Spinal cord (tissue), 9 donors: ENCODE measurements at regions not wholly inside any gene's neighbourhood (a gene's known extent, or its start where the extent isn't known, plus 50 kb on each side); places are given as distances from the start of the nearest gene placed in this dataset.
"Not testable (repeated sequence)": the region's sequence is repeated elsewhere in the genome, so short reads cannot be mapped to it uniquely, and the experiment has no call there.

Experiments used
- DNase-seq, 6 donors: peaks; one replicate each; pipeline versions ENCODE4 v3.0.0 to v3.0.0-alpha.2; 2013 to 2015; ENCODE audit warnings: low spot score in 6 of 6, low read depth in 4 of 6
- H3K27ac ChIP-seq: one replicate; pipeline ENCODE4 v1.5.1; 2013; ENCODE audit warnings: low read depth, low read length, control low read depth
- H3K27me3 ChIP-seq: one replicate; pipeline ENCODE4 v1.6.1; 2013; ENCODE audit warnings: low read length; ENCODE audit not compliant: control insufficient read depth, insufficient read depth
- H3K36me3 ChIP-seq: one replicate; pipeline ENCODE4 v1.6.1; 2013; ENCODE audit warnings: low read length; ENCODE audit not compliant: control insufficient read depth, insufficient read depth
- H3K4me1 ChIP-seq: one replicate; pipeline ENCODE4 v1.6.1; 2013; ENCODE audit warnings: low read length; ENCODE audit not compliant: control insufficient read depth, insufficient read depth
- H3K4me3 ChIP-seq: one replicate; pipeline ENCODE4 v1.5.1; 2013; ENCODE audit warnings: low read depth, low read length, control low read depth
- H3K9me3 ChIP-seq: one replicate; pipeline ENCODE4 v1.6.1; 2013; ENCODE audit warnings: low read length; ENCODE audit not compliant: control insufficient read depth, insufficient read depth
- WGBS: methylation state at CpG from one replicate; pipeline ENCODE4 v1.1.5; 2013; ENCODE audit warnings: missing lambda C conversion rate; ENCODE audit not compliant: insufficient coverage; 5-methylcytosine and 5-hydroxymethylcytosine counted together
- donor health status: healthy.

GRCh38 chr6:169109411-169110220, 144.0 kb downstream of the THBS2 start:
- H3K4me1 ChIP-seq: peaks cover 3% of the 10 kb centered on the region

GRCh38 chr6:169108753-169109152, 144.9 kb downstream of the THBS2 start:
- 100% methylated on average over 5 of the region's 5 CpGs for WGBS
- H3K36me3 ChIP-seq: no peaks in the 10 kb centered on the region
- H3K27me3 ChIP-seq: no peaks in the 10 kb centered on the region
- no peaks in the 10 kb centered on the region for H3K9me3 ChIP-seq
- H3K27ac ChIP-seq: no peak overlapping the region
- H3K4me3 ChIP-seq: no peak overlapping the region
- no peak for DNase-seq
- peaks cover 3% of the 10 kb centered on the region for H3K4me1 ChIP-seq

More at GRCh38 chr6:169109411-169110220, 144.0 kb downstream of the THBS2 start:
- WGBS: 59% methylated on average over 2 of the region's 5 CpGs
- H3K36me3 ChIP-seq: no peaks in the 10 kb centered on the region
- no peak overlapping the region for H3K27ac ChIP-seq
- H3K9me3 ChIP-seq: no peaks in the 10 kb centered on the region
- H3K4me3 ChIP-seq: no peak overlapping the region
- DNase-seq: peak in 2 of 6 donors; percentile 44 to 61
- no peaks in the 10 kb centered on the region for H3K27me3 ChIP-seq

GRCh38 chr6:169106176-169106575, 147.5 kb downstream of the THBS2 start:
- Histone ChIP-seq H3K27me3 (no peaks in the 10 kb centered on the region), H3K36me3 (no peaks in the 10 kb centered on the region), H3K4me1 (peaks cover under 1% of the 10 kb centered on the region), H3K9me3 (no peaks in the 10 kb centered on the region), H3K4me3 (no peak overlapping the region), H3K27ac (no peak overlapping the region)
- WGBS: 80% methylated on average over 1 of the region's 2 CpGs
- DNase-seq: no peak

DNA sequence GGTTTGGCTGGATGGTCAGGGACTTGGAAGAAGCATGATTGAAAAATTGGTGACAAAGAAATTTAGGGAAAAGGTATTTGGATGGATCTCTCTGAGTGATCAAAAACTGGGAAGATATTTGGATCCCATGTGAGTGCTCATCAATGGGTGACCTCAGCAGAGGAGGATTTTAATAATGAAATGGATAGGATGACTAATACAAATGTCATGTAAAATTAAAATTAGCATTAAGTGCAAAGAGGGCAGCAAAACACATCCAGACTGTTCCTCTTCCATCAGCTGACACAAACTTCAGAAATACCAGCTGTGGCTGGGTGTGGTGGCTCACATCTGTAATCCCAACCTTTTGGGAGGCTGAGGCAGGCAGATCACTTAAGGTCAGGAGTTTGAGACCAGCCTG, 151.7 kb downstream of the THBS2 start:
- H3K27ac ChIP-seq: no peak overlapping the region
- DNase-seq: no peak

DNA sequence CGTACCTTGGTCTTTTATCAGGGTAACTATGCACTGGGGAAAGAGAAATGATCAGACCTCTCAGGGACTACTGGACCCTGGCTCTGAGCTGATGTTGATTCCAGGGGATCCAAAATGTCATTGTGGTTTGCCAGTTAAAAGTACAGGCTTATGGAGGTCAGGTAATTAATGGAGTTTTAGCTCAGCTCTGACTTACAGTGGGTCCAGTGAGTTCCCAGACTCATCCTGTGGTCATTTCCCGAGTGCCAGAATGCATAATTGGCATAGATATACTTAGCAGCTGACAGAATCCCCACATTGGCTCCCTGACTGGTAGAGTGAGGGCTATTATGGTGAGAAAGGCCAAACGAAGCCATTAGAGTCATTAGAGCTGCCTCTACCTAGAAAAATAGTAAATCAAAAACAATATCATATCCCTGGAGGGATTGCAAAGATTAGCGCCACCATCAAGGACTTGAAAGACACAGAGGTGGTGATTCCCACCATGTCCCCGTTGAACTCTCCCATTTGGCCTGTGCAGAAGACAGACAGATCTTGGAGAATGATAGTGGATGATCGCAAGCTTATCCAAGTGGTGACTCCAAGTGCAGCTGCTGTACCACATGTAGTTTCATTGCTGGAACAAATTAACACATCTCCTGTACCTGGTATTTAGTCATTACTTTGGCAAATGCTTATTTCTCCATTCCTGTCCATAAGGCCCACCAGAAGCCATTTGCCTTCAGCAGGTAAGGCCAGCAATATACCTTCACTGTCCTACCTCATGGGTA, 152.4 kb downstream of the THBS2 start:
- DNase-seq: no peak
- Histone ChIP-seq H3K4me3 (no peak overlapping the region), H3K27me3 (no peaks in the 10 kb centered on the region), H3K9me3 (no peaks in the 10 kb centered on the region), H3K36me3 (no peaks in the 10 kb centered on the region), H3K27ac (no peak overlapping the region), H3K4me1 (peaks cover 4% of the 10 kb centered on the region)
- 100% methylated on average over 3 of the region's 6 CpGs for WGBS

More for the DNA sequence above, 151.7 kb downstream of the THBS2 start:
- peaks cover 4% of the 10 kb centered on the region for H3K4me1 ChIP-seq
- H3K36me3 ChIP-seq: no peaks in the 10 kb centered on the region
- H3K27me3 ChIP-seq: no peaks in the 10 kb centered on the region
- no peaks in the 10 kb centered on the region for H3K9me3 ChIP-seq
- H3K4me3 ChIP-seq: no peak overlapping the region

GRCh38 chr6:169099411-169100202, 154.0 kb downstream of the THBS2 start:
- no peaks in the 10 kb centered on the region for H3K36me3 ChIP-seq

GRCh38 chr6:169098651-169099050, 155.0 kb downstream of the THBS2 start:
- H3K4me1 ChIP-seq, H3K36me3 ChIP-seq, H3K4me3 ChIP-seq, H3K9me3 ChIP-seq, DNase-seq, H3K27ac ChIP-seq, H3K27me3 ChIP-seq: not testable (repeated sequence)
- 92% methylated on average over 2 of the region's 2 CpGs for WGBS

More at GRCh38 chr6:169099411-169100202, 154.0 kb downstream of the THBS2 start:
- H3K4me1 ChIP-seq: peaks cover 4% of the 10 kb centered on the region
- DNase-seq: no peak
- H3K27ac ChIP-seq: no peak overlapping the region
- H3K4me3 ChIP-seq: no peak overlapping the region
- no CpG with 5 or more reads among the region's 5 CpGs for WGBS
- no peaks in the 10 kb centered on the region for H3K9me3 ChIP-seq
- no peaks in the 10 kb centered on the region for H3K27me3 ChIP-seq

DNA sequence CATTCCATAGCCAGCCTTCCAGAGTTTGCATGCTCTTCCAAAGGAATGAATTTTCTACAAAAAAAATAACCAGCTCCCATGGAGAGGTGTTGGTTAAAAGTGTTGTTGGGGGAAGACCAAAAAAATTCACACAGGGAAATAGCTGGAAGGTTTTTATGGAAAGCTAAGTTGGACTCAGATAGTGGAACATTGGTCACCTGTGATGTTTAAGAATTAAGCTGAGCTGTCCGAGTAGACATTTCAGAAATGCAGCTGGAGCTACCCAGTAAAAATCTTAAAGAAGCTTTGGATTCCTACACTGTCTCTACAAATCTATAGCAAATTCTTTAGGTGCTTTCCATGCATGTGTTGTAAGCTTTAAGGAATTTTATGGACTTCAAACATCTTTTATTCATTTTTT, 155.5 kb downstream of the THBS2 start:
- Histone ChIP-seq H3K36me3 (no peaks in the 10 kb centered on the region), H3K4me3 (no peak overlapping the region), H3K4me1 (peaks cover 4% of the 10 kb centered on the region), H3K27me3 (no peaks in the 10 kb centered on the region), H3K27ac (no peak overlapping the region), H3K9me3 (no peaks in the 10 kb centered on the region)
- no peak for DNase-seq
- WGBS: no CpG with 5 or more reads among the region's 1 CpG

GRCh38 chr6:169097381-169097959, 156.2 kb downstream of the THBS2 start:
- Histone ChIP-seq H3K27ac (peak overlapping the region; percentile 43), H3K9me3 (no peaks in the 10 kb centered on the region), H3K4me3 (no peak overlapping the region), H3K36me3 (no peaks in the 10 kb centered on the region), H3K4me1 (peaks cover 4% of the 10 kb centered on the region), H3K27me3 (no peaks in the 10 kb centered on the region)
- 34% methylated on average over 5 of the region's 11 CpGs for WGBS
- DNase-seq: peak in 3 of 6 donors; percentile 6 to 72 (median 34)
